HepG2 (cell line): ENCODE measurements at regions not wholly inside any gene's neighbourhood (a gene's known extent, or its start where the extent isn't known, plus 50 kb on each side); places are given as distances from the start of the nearest gene placed in this dataset.

ENCODE experiments used
- DDIT3 ChIP-seq: sonication (generic); formaldehyde crosslinking; IDR thresholded peaks from 2 replicates; pipeline ENCODE4 v1.4.0; 2020; ENCODE audit warnings: mild to moderate bottlenecking, missing genetic modification reagents
- ELF1 ChIP-seq: sonication (generic); formaldehyde crosslinking; IDR thresholded peaks from 2 replicates; pipeline ENCODE4 v1.4.0; 2020; ENCODE audit warnings: missing genetic modification reagents
- KLF6 ChIP-seq: IDR thresholded peaks from 2 replicates; pipeline ENCODE4 v1.8.0; 2016; ENCODE audit warnings: missing biosample characterization, missing genetic modification reagents
- LCORL ChIP-seq, 2 experiments: fragments of 450-650 bp in 1 of 2; sonication (generic) in 1 of 2; formaldehyde crosslinking in 1 of 2; IDR thresholded peaks; 2 replicates each; pipeline versions ENCODE4 v1.5.0 to v1.6.1; 2017 to 2020; ENCODE audit warnings: antibody characterized with exemption in 1 of 2, missing genetic modification reagents in 1 of 2
- MXD3 ChIP-seq: IDR thresholded peaks from 2 replicates; pipeline ENCODE4 v1.6.1; 2016; ENCODE audit warnings: mild to moderate bottlenecking, missing biosample characterization, missing genetic modification reagents
- NFYB ChIP-seq: sonication (generic); formaldehyde crosslinking; IDR thresholded peaks from 2 replicates; pipeline ENCODE4 v1.4.0; 2020; ENCODE audit warnings: missing genetic modification reagents
- RFXANK ChIP-seq: IDR thresholded peaks from 2 replicates; pipeline ENCODE4 v1.6.1; 2016
- SMARCE1 ChIP-seq: fragments of 450-650 bp; IDR thresholded peaks from 2 replicates; pipeline ENCODE4 v1.6.1; 2017; ENCODE audit warnings: borderline replicate concordance
- SRY ChIP-seq: sonication (generic); formaldehyde crosslinking; IDR thresholded peaks from 2 replicates; pipeline ENCODE4 v1.8.0; 2022; ENCODE audit warnings: mild to moderate bottlenecking, missing genetic modification reagents
- TBX3 ChIP-seq: fragments of 450-650 bp; IDR thresholded peaks from 2 replicates; pipeline ENCODE4 v1.6.1; 2017; ENCODE audit warnings: antibody characterized with exemption, mild to moderate bottlenecking, inconsistent platforms, borderline replicate concordance
- ZNF142 ChIP-seq: sonication (generic); formaldehyde crosslinking; IDR thresholded peaks from 2 replicates; pipeline ENCODE4 v1.4.0; 2020; ENCODE audit warnings: missing genetic modification reagents
- ZNF281 ChIP-seq: sonication (generic); formaldehyde crosslinking; IDR thresholded peaks from 2 replicates; pipeline ENCODE4 v1.4.0; 2020; ENCODE audit warnings: missing genetic modification reagents, borderline replicate concordance
- ZNF441 ChIP-seq: sonication (generic); formaldehyde crosslinking; IDR thresholded peaks from 2 replicates; pipeline ENCODE4 v1.7.0; 2021; ENCODE audit warnings: missing genetic modification reagents, borderline replicate concordance
- ZNF558 ChIP-seq: sonication (generic); formaldehyde crosslinking; IDR thresholded peaks from 2 replicates; pipeline ENCODE4 v1.9.0; 2022; ENCODE audit warnings: mild to moderate bottlenecking, missing genetic modification reagents, borderline replicate concordance
- ZNF678 ChIP-seq: sonication (generic); formaldehyde crosslinking; IDR thresholded peaks from 2 replicates; pipeline ENCODE4 v1.4.0; 2020; ENCODE audit warnings: mild to moderate bottlenecking, missing genetic modification reagents
- ZNF703 ChIP-seq: sonication (generic); formaldehyde crosslinking; IDR thresholded peaks from 2 replicates; pipeline ENCODE4 v1.5.1; 2020; ENCODE audit warnings: missing genetic modification reagents, mild to moderate bottlenecking, moderate library complexity, borderline replicate concordance
- ZNF784 ChIP-seq: sonication (generic); formaldehyde crosslinking; IDR thresholded peaks from 2 replicates; pipeline ENCODE4 v1.5.1; 2020; ENCODE audit warnings: missing genetic modification reagents, mild to moderate bottlenecking, borderline replicate concordance

GRCh38 chr20:16124911-16125776, 448.1 kb downstream of the KIF16B start (continued):
- TF ChIP-seq ZNF281 (no peak), DDIT3 (CRISPR knock-in tag) (no peak), KLF6 (CRISPR knock-in tag) (no peak), TBX3 (no peak), LCORL (IDR thresholded peaks at IDR 0.05) (no peak), LCORL (CRISPR knock-in tag; IDR thresholded peaks at IDR 0.05) (no peak), ZNF703 (no peak), ZNF678 (CRISPR knock-in tag) (no peak), ZNF558 (CRISPR knock-in tag) (no peak), ZNF142 (no peak), SRY (CRISPR knock-in tag) (no peak), ELF1 (peak; percentile 77), ZNF784 (CRISPR knock-in tag) (no peak), SMARCE1 (no peak), ZNF441 (CRISPR knock-in tag) (no peak), RFXANK (CRISPR knock-in tag) (peak; percentile 53; the same call in 1 of the 2 replicates), NFYB (CRISPR knock-in tag) (no peak), MXD3 (CRISPR knock-in tag) (no peak)
